ENCODE measurements at regions not wholly inside any gene's neighbourhood (a gene's known extent, or its start where the extent isn't known, plus 50 kb on each side); places are given as distances from the start of the nearest gene placed in this dataset.

DNA sequence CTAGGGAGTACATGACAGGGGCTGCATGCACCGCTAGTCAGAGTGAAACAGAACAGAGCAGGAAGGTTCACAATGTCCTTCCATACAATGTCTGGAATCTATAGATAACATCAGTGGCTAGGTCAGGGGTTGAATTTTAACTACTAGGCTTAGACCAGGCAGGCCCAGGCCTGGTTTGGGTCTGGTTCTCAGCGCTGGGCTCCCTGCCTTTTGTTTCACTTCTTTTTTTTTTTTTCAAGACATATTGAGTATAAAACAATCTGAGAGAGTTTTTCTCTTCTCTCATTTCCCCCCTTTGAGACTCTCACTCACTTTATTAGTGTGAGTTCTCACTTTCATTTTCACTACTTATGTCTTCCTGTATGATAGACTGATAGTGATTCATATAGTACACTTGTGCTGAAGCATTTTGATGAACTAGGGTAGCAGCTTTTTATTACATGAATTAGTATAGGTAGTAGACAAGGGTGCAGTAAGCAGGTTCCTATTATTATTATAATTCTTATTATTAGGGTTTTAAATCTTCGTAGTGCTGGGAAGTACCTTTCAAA is 120.0 kb upstream of the ZDHHC15 start:
- TF ChIP-seq, protein P1, sequence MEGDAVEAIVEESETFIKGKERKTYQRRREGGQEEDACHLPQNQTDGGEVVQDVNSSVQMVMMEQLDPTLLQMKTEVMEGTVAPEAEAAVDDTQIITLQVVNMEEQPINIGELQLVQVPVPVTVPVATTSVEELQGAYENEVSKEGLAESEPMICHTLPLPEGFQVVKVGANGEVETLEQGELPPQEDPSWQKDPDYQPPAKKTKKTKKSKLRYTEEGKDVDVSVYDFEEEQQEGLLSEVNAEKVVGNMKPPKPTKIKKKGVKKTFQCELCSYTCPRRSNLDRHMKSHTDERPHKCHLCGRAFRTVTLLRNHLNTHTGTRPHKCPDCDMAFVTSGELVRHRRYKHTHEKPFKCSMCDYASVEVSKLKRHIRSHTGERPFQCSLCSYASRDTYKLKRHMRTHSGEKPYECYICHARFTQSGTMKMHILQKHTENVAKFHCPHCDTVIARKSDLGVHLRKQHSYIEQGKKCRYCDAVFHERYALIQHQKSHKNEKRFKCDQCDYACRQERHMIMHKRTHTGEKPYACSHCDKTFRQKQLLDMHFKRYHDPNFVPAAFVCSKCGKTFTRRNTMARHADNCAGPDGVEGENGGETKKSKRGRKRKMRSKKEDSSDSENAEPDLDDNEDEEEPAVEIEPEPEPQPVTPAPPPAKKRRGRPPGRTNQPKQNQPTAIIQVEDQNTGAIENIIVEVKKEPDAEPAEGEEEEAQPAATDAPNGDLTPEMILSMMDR (IDR thresholded peaks at IDR 0.05) = no peak
- TF ChIP-seq POLR2A (IDR thresholded peaks at IDR 0.05) = no peak
